Astrocyte (in vitro differentiated cells and primary cell): ENCODE measurements at regions not wholly inside any gene's neighbourhood (a gene's known extent, or its start where the extent isn't known, plus 50 kb on each side); places are given as distances from the start of the nearest gene placed in this dataset.

Experiments
- CTCF ChIP-seq: IDR thresholded peaks from 2 replicates; pipeline ENCODE4 v1.5.1; 2011; ENCODE audit warnings: low read depth, mild to moderate bottlenecking, inconsistent platforms, low read length, moderate library complexity; ENCODE audit not compliant: insufficient read depth
- EZH2 ChIP-seq: IDR thresholded peaks from 2 replicates; pipeline ENCODE4 v1.6.1; 2012; ENCODE audit warnings: mild to moderate bottlenecking, low read length, inconsistent platforms; ENCODE audit not compliant: insufficient read depth

GRCh38 chr16:81181013-81181720, 57.3 kb upstream of the BCO1 start:
- no peak for TF ChIP-seq CTCF
- TF ChIP-seq EZH2, result no peak
